Esophagus muscularis mucosa (tissue), 4 donors: ENCODE measurements at regions not wholly inside any gene's neighbourhood (a gene's known extent, or its start where the extent isn't known, plus 50 kb on each side); places are given as distances from the start of the nearest gene placed in this dataset.

ENCODE experiments used
- DNase-seq: peaks from one replicate; pipeline ENCODE4 v3.0.0-alpha.2; 2017; ENCODE audit errors: extremely low spot score
- H3K27ac ChIP-seq, 4 donors: fragments of 200-600 bp; sonication (generic); replicated peaks in 1 of 4; 1 replicate in 3 of 4; 2 replicates in 1 of 4; pipeline ENCODE4 v1.5.1; 2016 to 2019; ENCODE audit warnings: mild to moderate bottlenecking in 1 of 4
- H3K27me3 ChIP-seq, 4 donors: fragments of 200-600 bp; sonication (generic); one replicate each; pipeline versions ENCODE4 v1.5.1 to v1.6.0; 2016 to 2019
- H3K36me3 ChIP-seq, 4 donors: fragments of 200-600 bp; sonication (generic); one replicate each; pipeline ENCODE4 v1.5.1; 2016 to 2019
- H3K4me1 ChIP-seq, 4 donors: fragments of 200-600 bp; sonication (generic); one replicate each; pipeline ENCODE4 v1.5.1; 2016 to 2019
- H3K4me3 ChIP-seq, 4 donors: fragments of 200-600 bp; sonication (generic); 1 replicate in 2 of 4; 2 replicates in 2 of 4; pipeline ENCODE4 v1.5.1; 2016 to 2019; ENCODE audit warnings: mild to moderate bottlenecking in 4 of 4, moderate library complexity in 1 of 4
- H3K9me3 ChIP-seq, 4 donors: fragments of 200-600 bp; sonication (generic); 1 replicate in 3 of 4; 2 replicates in 1 of 4; pipeline ENCODE4 v1.5.1; 2016 to 2019
- EP300 ChIP-seq: sonication (generic); formaldehyde crosslinking; IDR thresholded peaks from one replicate; pipeline ENCODE4 v1.6.1; 2017; ENCODE audit warnings: antibody characterized with exemption
- POLR2A ChIP-seq: fragments of 450-650 bp; IDR thresholded peaks from one replicate; pipeline ENCODE4 v1.6.1; 2017; ENCODE audit warnings: antibody characterized with exemption, moderate library complexity, mild to moderate bottlenecking, low read depth
- POLR2AphosphoS5 ChIP-seq, 2 donors: sonication (generic); formaldehyde crosslinking; IDR thresholded peaks; one replicate each; pipeline ENCODE4 v1.6.1; 2017; ENCODE audit warnings: antibody characterized with exemption in 2 of 2
- WGBS: methylation state at CpG from one replicate; pipeline ENCODE4 v1.1.5; 2018; 5-methylcytosine and 5-hydroxymethylcytosine counted together
- intact Hi-C: fragments of 100-400 bp; cut with DNase I; formaldehyde crosslinking; loops from one replicate; pipeline ENCODE4 v1.15.1; 2023
- TF ChIP-seq, protein P1 (sequence below), 3 experiments: fragments of 200-600 bp in 2 of 3; fragments of 450-650 bp in 1 of 3; sonication (generic) in 2 of 3; IDR thresholded peaks; one replicate each; pipeline ENCODE4 v1.5.1; 2017 to 2019; ENCODE audit warnings: antibody characterized with exemption in 3 of 3, mild to moderate bottlenecking in 2 of 3, moderate library complexity in 1 of 3

GRCh38 chr5:124262991-124263571, 483.4 kb downstream of the ZNF608 start:
- intact Hi-C loops: no loop called here
- Histone ChIP-seq H3K4me1 (peaks cover 9 to 29% (median 19%) of the 10 kb centered on the region in 4 donors), H3K9me3 (no peaks in the 10 kb centered on the region), H3K36me3 (no peaks in the 10 kb centered on the region), H3K4me3 (no peak overlapping the region), H3K27ac (no peak overlapping the region), H3K27me3 (no peaks in the 10 kb centered on the region)
- TF ChIP-seq EP300 (no peak), POLR2A (no peak), POLR2AphosphoS5 (IDR thresholded peaks at IDR 0.05) (no peak)
- DNase-seq: no peak
- WGBS: 75% methylated on average over 1 of the region's 1 CpG

- Histone ChIP-seq H3K4me1 (peaks cover 9 to 29% (median 19%) of the 10 kb centered on the region in 4 donors), H3K9me3 (no peaks in the 10 kb centered on the region), H3K27me3 (no peaks in the 10 kb centered on the region), H3K4me3 (no peak overlapping the region), H3K27ac (no peak overlapping the region), H3K36me3 (no peaks in the 10 kb centered on the region)
- TF ChIP-seq, protein P1, sequence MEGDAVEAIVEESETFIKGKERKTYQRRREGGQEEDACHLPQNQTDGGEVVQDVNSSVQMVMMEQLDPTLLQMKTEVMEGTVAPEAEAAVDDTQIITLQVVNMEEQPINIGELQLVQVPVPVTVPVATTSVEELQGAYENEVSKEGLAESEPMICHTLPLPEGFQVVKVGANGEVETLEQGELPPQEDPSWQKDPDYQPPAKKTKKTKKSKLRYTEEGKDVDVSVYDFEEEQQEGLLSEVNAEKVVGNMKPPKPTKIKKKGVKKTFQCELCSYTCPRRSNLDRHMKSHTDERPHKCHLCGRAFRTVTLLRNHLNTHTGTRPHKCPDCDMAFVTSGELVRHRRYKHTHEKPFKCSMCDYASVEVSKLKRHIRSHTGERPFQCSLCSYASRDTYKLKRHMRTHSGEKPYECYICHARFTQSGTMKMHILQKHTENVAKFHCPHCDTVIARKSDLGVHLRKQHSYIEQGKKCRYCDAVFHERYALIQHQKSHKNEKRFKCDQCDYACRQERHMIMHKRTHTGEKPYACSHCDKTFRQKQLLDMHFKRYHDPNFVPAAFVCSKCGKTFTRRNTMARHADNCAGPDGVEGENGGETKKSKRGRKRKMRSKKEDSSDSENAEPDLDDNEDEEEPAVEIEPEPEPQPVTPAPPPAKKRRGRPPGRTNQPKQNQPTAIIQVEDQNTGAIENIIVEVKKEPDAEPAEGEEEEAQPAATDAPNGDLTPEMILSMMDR (IDR thresholded peaks at IDR 0.05): no peak
- peak in 1 of 2 donors; percentile 11 for TF ChIP-seq POLR2AphosphoS5 (IDR thresholded peaks at IDR 0.05)
- TF ChIP-seq POLR2A: no peak
- no peak for TF ChIP-seq EP300
- intact Hi-C loops: no loop called here
- 33% methylated on average over 6 of the region's 6 CpGs for WGBS
- DNase-seq: no peak
Measured at GRCh38 chr5:124262470-124262869, 484.0 kb downstream of the ZNF608 start.

DNA sequence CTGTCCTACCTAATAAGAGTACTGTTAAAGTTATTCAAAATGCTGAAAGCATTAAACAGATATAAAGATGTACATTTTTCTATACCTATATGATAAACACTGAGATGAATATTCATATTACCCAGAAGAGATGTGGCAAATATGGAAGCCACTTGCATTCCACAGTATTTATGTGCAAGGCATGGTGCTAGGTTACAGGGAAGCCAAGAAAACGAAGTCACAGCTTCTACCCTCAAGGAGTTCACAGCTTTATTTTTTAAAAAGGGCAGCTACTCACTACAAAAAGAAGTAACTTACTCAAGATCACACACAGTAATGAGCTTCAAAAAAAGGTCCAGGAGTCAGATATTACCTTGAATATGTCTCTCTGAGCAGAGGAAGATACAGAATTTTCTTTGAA, 484.6 kb downstream of the ZNF608 start:
- H3K9me3 ChIP-seq: no peaks in the 10 kb centered on the region
- intact Hi-C loops: no loop called here
- no peaks in the 10 kb centered on the region for H3K36me3 ChIP-seq
- no peak overlapping the region for H3K4me3 ChIP-seq
- TF ChIP-seq, protein P1 (IDR thresholded peaks at IDR 0.05): no peak
- no peak for TF ChIP-seq EP300
- no peak for TF ChIP-seq POLR2AphosphoS5 (IDR thresholded peaks at IDR 0.05)
- TF ChIP-seq POLR2A: no peak
- peaks cover 9 to 29% (median 19%) of the 10 kb centered on the region in 4 donors for H3K4me1 ChIP-seq
- 71% methylated on average over 1 of the region's 1 CpG for WGBS
- no peaks in the 10 kb centered on the region for H3K27me3 ChIP-seq
- DNase-seq: no peak
- H3K27ac ChIP-seq: no peak overlapping the region

GRCh38 chr5:124260921-124261515, 485.4 kb downstream of the ZNF608 start:
- WGBS: 86% methylated on average over 10 of the region's 10 CpGs
- TF ChIP-seq, protein P1 (IDR thresholded peaks at IDR 0.05): no peak
- TF ChIP-seq POLR2A: no peak
- no peak for TF ChIP-seq EP300
- TF ChIP-seq POLR2AphosphoS5 (IDR thresholded peaks at IDR 0.05): no peak
- intact Hi-C loops: no loop called here
- Histone ChIP-seq H3K27ac (no peak overlapping the region), H3K9me3 (no peaks in the 10 kb centered on the region), H3K27me3 (no peaks in the 10 kb centered on the region), H3K4me3 (no peak overlapping the region), H3K36me3 (no peaks in the 10 kb centered on the region), H3K4me1 (peaks cover 9 to 29% (median 19%) of the 10 kb centered on the region in 4 donors)
- DNase-seq: no peak

DNA sequence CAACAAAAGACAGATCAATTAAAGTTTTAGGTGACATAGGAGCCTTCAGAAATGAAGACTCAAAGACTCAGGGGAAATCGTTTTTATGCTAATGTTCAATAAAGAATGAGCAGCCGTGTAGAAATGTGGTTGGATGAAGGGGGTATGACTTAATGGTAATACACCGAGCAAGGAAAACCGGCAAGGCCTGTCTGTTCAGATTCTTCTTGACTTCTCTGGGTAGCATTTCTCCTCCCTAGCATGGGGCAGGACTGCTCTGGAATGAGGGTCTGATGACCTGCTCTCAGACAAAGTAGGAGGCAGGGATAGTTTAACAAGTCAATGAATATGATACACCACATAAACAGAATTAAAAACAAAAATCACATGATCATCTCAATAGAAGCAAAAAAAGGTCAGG, 487.4 kb downstream of the ZNF608 start:
- Histone ChIP-seq H3K36me3 (no peaks in the 10 kb centered on the region), H3K27ac (no peak overlapping the region), H3K4me3 (no peak overlapping the region), H3K4me1 (peaks cover 9 to 29% (median 19%) of the 10 kb centered on the region in 4 donors), H3K27me3 (no peaks in the 10 kb centered on the region), H3K9me3 (peaks cover 0 to 6% (median 0%) of the 10 kb centered on the region in 4 donors)
- 91% methylated on average over 4 of the region's 4 CpGs for WGBS
- intact Hi-C loops: no loop called here
- no peak for DNase-seq
- TF ChIP-seq, protein P1 (IDR thresholded peaks at IDR 0.05): no peak
- no peak for TF ChIP-seq POLR2A
- TF ChIP-seq POLR2AphosphoS5 (IDR thresholded peaks at IDR 0.05): no peak
